ENCODE measurements at regions not wholly inside any gene's neighbourhood (a gene's known extent, or its start where the extent isn't known, plus 50 kb on each side); places are given as distances from the start of the nearest gene placed in this dataset.
A peak's percentile ranks its signal among the peaks of the same experiment; 100 is the strongest.

- Mint-ChIP-seq H3K27ac (no peak overlapping the region), H3K4me3 (no peak overlapping the region), H3K9me3 (peaks cover 7% of the 10 kb centered on the region; the same call in 1 of the 3 replicates), H3K27me3 (ENCODE audit: insufficient read depth, low read depth, poor library complexity) (no peaks in the 10 kb centered on the region), H3K4me1 (no peaks in the 10 kb centered on the region; the same call in 2 of the 3 replicates), H3K36me3 (ENCODE audit: low read depth) (peaks cover 6% of the 10 kb centered on the region; the same call in 2 of the 3 replicates)
- Histone ChIP-seq H3K79me2 (replicated peaks; ENCODE audit: insufficient read depth) (no peaks in the 10 kb centered on the region), H2AFZ (0 out of 2 replicates have a peak overlapping the region, but pooled peaks have one; percentile 8), H3K4me2 (no peak overlapping the region), H3K9me2 (ENCODE audit: insufficient read depth) (no peaks in the 10 kb centered on the region), H3K36me3 (ENCODE audit: insufficient read depth) (no peaks in the 10 kb centered on the region), H3K27ac (ENCODE audit: low read depth) (no peak overlapping the region), H3F3A (replicated peaks; ENCODE audit: low read depth) (no peaks in the 10 kb centered on the region), H3K4me1 (ENCODE audit: insufficient read depth) (no peaks in the 10 kb centered on the region), H4K20me1 (replicated peaks; ENCODE audit: insufficient read depth) (no peaks in the 10 kb centered on the region), H3K27me3 (ENCODE audit: insufficient read depth) (no peaks in the 10 kb centered on the region), H3K4me3 (no peak overlapping the region)
- ATAC-seq (no peak), DNase-seq (ENCODE audit: low spot score) (no peak)
- TF ChIP-seq, protein P1, sequence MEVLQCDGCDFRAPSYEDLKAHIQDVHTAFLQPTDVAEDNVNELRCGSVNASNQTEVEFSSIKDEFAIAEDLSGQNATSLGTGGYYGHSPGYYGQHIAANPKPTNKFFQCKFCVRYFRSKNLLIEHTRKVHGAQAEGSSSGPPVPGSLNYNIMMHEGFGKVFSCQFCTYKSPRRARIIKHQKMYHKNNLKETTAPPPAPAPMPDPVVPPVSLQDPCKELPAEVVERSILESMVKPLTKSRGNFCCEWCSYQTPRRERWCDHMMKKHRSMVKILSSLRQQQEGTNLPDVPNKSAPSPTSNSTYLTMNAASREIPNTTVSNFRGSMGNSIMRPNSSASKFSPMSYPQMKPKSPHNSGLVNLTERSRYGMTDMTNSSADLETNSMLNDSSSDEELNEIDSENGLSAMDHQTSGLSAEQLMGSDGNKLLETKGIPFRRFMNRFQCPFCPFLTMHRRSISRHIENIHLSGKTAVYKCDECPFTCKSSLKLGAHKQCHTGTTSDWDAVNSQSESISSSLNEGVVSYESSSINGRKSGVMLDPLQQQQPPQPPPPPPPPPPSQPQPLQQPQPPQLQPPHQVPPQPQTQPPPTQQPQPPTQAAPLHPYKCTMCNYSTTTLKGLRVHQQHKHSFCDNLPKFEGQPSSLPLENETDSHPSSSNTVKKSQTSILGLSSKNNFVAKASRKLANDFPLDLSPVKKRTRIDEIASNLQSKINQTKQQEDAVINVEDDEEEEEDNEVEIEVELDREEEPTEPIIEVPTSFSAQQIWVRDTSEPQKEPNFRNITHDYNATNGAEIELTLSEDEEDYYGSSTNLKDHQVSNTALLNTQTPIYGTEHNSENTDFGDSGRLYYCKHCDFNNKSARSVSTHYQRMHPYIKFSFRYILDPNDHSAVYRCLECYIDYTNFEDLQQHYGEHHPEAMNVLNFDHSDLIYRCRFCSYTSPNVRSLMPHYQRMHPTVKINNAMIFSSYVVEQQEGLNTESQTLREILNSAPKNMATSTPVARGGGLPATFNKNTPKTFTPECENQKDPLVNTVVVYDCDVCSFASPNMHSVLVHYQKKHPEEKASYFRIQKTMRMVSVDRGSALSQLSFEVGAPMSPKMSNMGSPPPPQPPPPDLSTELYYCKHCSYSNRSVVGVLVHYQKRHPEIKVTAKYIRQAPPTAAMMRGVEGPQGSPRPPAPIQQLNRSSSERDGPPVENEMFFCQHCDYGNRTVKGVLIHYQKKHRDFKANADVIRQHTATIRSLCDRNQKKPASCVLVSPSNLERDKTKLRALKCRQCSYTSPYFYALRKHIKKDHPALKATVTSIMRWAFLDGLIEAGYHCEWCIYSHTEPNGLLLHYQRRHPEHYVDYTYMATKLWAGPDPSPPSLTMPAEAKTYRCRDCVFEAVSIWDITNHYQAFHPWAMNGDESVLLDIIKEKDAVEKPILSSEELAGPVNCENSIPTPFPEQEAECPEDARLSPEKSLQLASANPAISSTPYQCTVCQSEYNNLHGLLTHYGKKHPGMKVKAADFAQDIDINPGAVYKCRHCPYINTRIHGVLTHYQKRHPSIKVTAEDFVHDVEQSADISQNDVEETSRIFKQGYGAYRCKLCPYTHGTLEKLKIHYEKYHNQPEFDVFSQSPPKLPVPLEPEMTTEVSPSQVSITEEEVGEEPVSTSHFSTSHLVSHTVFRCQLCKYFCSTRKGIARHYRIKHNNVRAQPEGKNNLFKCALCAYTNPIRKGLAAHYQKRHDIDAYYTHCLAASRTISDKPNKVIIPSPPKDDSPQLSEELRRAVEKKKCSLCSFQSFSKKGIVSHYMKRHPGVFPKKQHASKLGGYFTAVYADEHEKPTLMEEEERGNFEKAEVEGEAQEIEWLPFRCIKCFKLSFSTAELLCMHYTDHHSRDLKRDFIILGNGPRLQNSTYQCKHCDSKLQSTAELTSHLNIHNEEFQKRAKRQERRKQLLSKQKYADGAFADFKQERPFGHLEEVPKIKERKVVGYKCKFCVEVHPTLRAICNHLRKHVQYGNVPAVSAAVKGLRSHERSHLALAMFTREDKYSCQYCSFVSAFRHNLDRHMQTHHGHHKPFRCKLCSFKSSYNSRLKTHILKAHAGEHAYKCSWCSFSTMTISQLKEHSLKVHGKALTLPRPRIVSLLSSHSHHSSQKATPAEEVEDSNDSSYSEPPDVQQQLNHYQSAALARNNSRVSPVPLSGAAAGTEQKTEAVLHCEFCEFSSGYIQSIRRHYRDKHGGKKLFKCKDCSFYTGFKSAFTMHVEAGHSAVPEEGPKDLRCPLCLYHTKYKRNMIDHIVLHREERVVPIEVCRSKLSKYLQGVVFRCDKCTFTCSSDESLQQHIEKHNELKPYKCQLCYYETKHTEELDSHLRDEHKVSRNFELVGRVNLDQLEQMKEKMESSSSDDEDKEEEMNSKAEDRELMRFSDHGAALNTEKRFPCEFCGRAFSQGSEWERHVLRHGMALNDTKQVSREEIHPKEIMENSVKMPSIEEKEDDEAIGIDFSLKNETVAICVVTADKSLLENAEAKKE (CRISPR knock-in tag; IDR thresholded peaks at IDR 0.05) = no peak
- TF ChIP-seq CREB1 (CRISPR knock-in tag; IDR thresholded peaks at IDR 0.05; ENCODE audit: low read depth) (no peak), NANOG (IDR thresholded peaks at IDR 0.05; ENCODE audit: borderline replicate concordance) (no peak), EZH2phosphoT487 (IDR thresholded peaks at IDR 0.05; ENCODE audit: unreplicated experiment) (no peak), ZNF114 (CRISPR knock-in tag; IDR thresholded peaks at IDR 0.05) (no peak), STAT1 (IDR thresholded peaks at IDR 0.05; ENCODE audit: unreplicated experiment) (no peak), POLR2AphosphoS5 (IDR thresholded peaks at IDR 0.05; ENCODE audit: low read depth) (no peak), ZNF331 (CRISPR knock-in tag; IDR thresholded peaks at IDR 0.05; ENCODE audit: low read depth) (no peak), CTCF (conservative IDR thresholded peaks at IDR 0.05; ENCODE audit: low read depth in 2 of 2) (no peak), EZH2 (IDR thresholded peaks at IDR 0.05; ENCODE audit: low read depth, unreplicated experiment) (no peak), JUNB (IDR thresholded peaks at IDR 0.05; ENCODE audit: unreplicated experiment) (no peak), REST (IDR thresholded peaks at IDR 0.05; ENCODE audit: unreplicated experiment) (no peak)
- TF ChIP-seq, protein P2, sequence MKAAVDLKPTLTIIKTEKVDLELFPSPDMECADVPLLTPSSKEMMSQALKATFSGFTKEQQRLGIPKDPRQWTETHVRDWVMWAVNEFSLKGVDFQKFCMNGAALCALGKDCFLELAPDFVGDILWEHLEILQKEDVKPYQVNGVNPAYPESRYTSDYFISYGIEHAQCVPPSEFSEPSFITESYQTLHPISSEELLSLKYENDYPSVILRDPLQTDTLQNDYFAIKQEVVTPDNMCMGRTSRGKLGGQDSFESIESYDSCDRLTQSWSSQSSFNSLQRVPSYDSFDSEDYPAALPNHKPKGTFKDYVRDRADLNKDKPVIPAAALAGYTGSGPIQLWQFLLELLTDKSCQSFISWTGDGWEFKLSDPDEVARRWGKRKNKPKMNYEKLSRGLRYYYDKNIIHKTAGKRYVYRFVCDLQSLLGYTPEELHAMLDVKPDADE (IDR thresholded peaks at IDR 0.05) = no peak
Measured at GRCh38 chr2:51638811-51639210, 606.9 kb upstream of the NRXN1 start.

Measured in GM23338 (cell line).